PC-3 (cell line): ENCODE measurements at regions not wholly inside any gene's neighbourhood (a gene's known extent, or its start where the extent isn't known, plus 50 kb on each side); places are given as distances from the start of the nearest gene placed in this dataset.

Source experiments
- ATAC-seq: fragments of 200-7000 bp; cut with Tn5 transposase; 2 replicates; pipeline ENCODE4 v1.9.1; 2020; ENCODE audit warnings: mild to moderate bottlenecking, moderate library complexity
- BruUV-seq: library from RNA; stranded (reverse); fragments of 400-500 nt; replicated peaks from 2 replicates; lab custom pipeline; 2021; lab: Mats Ljungman, UMichigan
- CTCF ChIA-PET: fragments of 300-600 bp; sonication (Branson Sonifier 250); formaldehyde crosslinking; loops from one replicate; lab custom pipeline; 2022; ENCODE audit warnings: antibody characterized with exemption; lab: Charles Lee
- POLR2A ChIA-PET: fragments of 300-600 bp; sonication (Branson Sonifier 250); formaldehyde crosslinking; loops from one replicate; lab custom pipeline; 2022; ENCODE audit warnings: antibody characterized with exemption; ENCODE audit not compliant: unreplicated experiment; lab: Charles Lee
- DNase-seq: peaks from one replicate; pipeline ENCODE4 v3.0.0-alpha.2; 2015
- H2AFZ ChIP-seq: fragments of 300-600 bp; sonication (generic); 2 replicates; pipeline ENCODE4 v1.6.0; 2016; ENCODE audit warnings: antibody characterized with exemption, low read length
- H3F3A ChIP-seq: fragments of 300-600 bp; sonication (generic); one replicate; pipeline ENCODE4 v1.6.0; 2017; ENCODE audit warnings: antibody characterized with exemption, low read length, control low read depth, mild to moderate bottlenecking; ENCODE audit not compliant: unreplicated experiment
- H3K27ac ChIP-seq: fragments of 300-600 bp; sonication (generic); 2 replicates; pipeline ENCODE4 v1.5.1; 2016; ENCODE audit warnings: mild to moderate bottlenecking, low read length
- H3K27me3 ChIP-seq: fragments of 300-600 bp; sonication (generic); 2 replicates; pipeline ENCODE4 v1.6.1; 2016; ENCODE audit warnings: low read length, mixed read lengths
- H3K36me3 ChIP-seq: fragments of 300-600 bp; sonication (generic); 2 replicates; pipeline ENCODE4 v1.6.1; 2016; ENCODE audit warnings: low read depth, mixed run types, low read length, mixed read lengths
- H3K4me1 ChIP-seq: fragments of 300-600 bp; sonication (generic); 2 replicates; pipeline ENCODE4 v1.5.1; 2016; ENCODE audit warnings: low read length; ENCODE audit not compliant: insufficient read depth
- H3K4me2 ChIP-seq: fragments of 300-600 bp; sonication (generic); 2 replicates; pipeline ENCODE4 v1.6.0; 2016; ENCODE audit warnings: low read length
- H3K4me3 ChIP-seq: fragments of 300-600 bp; sonication (generic); 2 replicates; pipeline ENCODE4 v1.5.1; 2016; ENCODE audit warnings: mild to moderate bottlenecking, low read length, mixed read lengths
- H3K79me2 ChIP-seq: fragments of 300-600 bp; sonication (generic); 2 replicates; pipeline ENCODE4 v1.6.1; 2017; ENCODE audit warnings: low read length, mixed read lengths
- H3K9ac ChIP-seq: fragments of 300-600 bp; sonication (generic); 2 replicates; pipeline ENCODE4 v1.6.0; 2016; ENCODE audit warnings: mild to moderate bottlenecking, low read length
- H3K9me2 ChIP-seq: fragments of 300-600 bp; sonication (generic); replicated peaks from 2 replicates; pipeline ENCODE4 v1.6.1; 2016; ENCODE audit warnings: mixed run types, low read length, mixed read lengths
- H3K9me3 ChIP-seq: fragments of 300-600 bp; sonication (generic); 2 replicates; pipeline ENCODE4 v1.6.1; 2016; ENCODE audit warnings: low read length, mixed read lengths
- H4K20me1 ChIP-seq: fragments of 300-600 bp; sonication (generic); 2 replicates; pipeline ENCODE4 v1.6.1; 2016; ENCODE audit warnings: low read length, mixed read lengths
- CTCF ChIP-seq: fragments of 300-600 bp; sonication (generic); conservative IDR thresholded peaks from 2 replicates; pipeline ENCODE4 v1.5.1; 2017; ENCODE audit warnings: antibody characterized with exemption, low read depth, mild to moderate bottlenecking, low read length
- EZH2 ChIP-seq: fragments of 300-600 bp; sonication (generic); IDR thresholded peaks from one replicate; pipeline ENCODE4 v1.6.1; 2017; ENCODE audit warnings: antibody characterized with exemption, mild to moderate bottlenecking, low read length; ENCODE audit not compliant: unreplicated experiment
- EZH2phosphoT487 ChIP-seq: fragments of 300-600 bp; sonication (generic); IDR thresholded peaks from 2 replicates; pipeline ENCODE4 v1.6.1; 2018; ENCODE audit warnings: mild to moderate bottlenecking, antibody characterized with exemption, low read length, borderline replicate concordance
- intact Hi-C: fragments of 100-400 bp; cut with micrococcal nuclease; formaldehyde crosslinking; loops from 2 replicates; pipeline ENCODE4 v1.9.0; 2023

DNA sequence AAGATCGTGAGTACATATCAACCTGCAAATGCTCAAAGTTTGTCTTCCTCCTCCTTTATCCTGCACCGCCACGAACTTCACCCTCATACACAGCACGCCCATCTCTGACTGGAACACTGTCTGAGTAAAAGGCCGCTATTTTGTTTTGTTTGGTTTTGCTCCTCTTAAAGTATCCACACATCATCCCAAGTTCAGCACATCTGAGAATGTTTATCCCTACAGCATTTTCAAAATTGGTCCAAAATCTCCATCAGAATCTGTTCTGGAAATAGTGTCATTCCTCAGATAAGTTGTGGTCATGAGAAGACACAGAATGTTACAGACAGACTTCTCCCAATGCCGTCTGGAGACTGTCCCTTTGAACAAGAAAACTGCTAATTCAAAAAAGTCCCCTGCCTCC is 251.6 kb upstream of the ARID1B start:
- Histone ChIP-seq H4K20me1 (no peaks in the 10 kb centered on the region), H3F3A (no peaks in the 10 kb centered on the region), H3K4me2 (no peak overlapping the region), H3K4me1 (no peaks in the 10 kb centered on the region), H3K79me2 (no peaks in the 10 kb centered on the region), H3K27ac (no peak overlapping the region), H3K9me3 (no peaks in the 10 kb centered on the region), H3K9me2 (no peaks in the 10 kb centered on the region), H2AFZ (no peak overlapping the region), H3K9ac (no peak overlapping the region), H3K36me3 (no peaks in the 10 kb centered on the region), H3K4me3 (no peak overlapping the region), H3K27me3 (no peaks in the 10 kb centered on the region)
- CTCF ChIA-PET: no interaction called here
- DNase-seq: no peak
- no peak for ATAC-seq
- TF ChIP-seq CTCF (no peak), EZH2 (no peak), EZH2phosphoT487 (no peak)
- no TSS peak for BruUV-seq
- POLR2A ChIA-PET: no interaction called here
- intact Hi-C loops: no loop called here

DNA sequence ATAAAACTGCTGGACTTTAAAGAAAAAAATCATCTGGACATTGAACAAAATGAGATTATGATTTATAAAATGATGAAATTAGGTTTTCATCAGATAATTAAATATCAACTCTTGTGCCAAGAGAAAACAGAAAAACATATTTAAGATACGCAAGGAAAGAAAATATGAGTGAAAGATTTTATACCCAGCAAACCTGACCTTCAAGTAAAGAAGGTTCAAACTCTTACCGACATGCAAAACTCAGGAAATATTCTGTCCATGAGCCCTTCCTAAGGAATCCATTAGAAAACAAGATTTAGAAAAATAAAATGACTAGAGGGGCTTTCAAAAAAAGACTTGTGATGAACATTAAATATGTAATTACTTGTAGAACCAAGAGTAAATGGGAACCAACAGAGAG is 257.2 kb upstream of the ARID1B start:
- CTCF ChIA-PET: no interaction called here
- Histone ChIP-seq H2AFZ (no peak overlapping the region), H3K9me2 (no peaks in the 10 kb centered on the region), H3K4me3 (no peak overlapping the region), H3K4me1 (no peaks in the 10 kb centered on the region), H3F3A (no peaks in the 10 kb centered on the region), H3K4me2 (no peak overlapping the region), H3K9ac (no peak overlapping the region), H3K27ac (no peak overlapping the region), H4K20me1 (no peaks in the 10 kb centered on the region), H3K36me3 (no peaks in the 10 kb centered on the region), H3K79me2 (no peaks in the 10 kb centered on the region), H3K27me3 (no peaks in the 10 kb centered on the region), H3K9me3 (no peaks in the 10 kb centered on the region)
- intact Hi-C loops: no loop called here
- TF ChIP-seq CTCF (no peak), EZH2phosphoT487 (no peak)
- ATAC-seq (no peak), DNase-seq (no peak)
- BruUV-seq: no TSS peak
- POLR2A ChIA-PET: no interaction called here

DNA sequence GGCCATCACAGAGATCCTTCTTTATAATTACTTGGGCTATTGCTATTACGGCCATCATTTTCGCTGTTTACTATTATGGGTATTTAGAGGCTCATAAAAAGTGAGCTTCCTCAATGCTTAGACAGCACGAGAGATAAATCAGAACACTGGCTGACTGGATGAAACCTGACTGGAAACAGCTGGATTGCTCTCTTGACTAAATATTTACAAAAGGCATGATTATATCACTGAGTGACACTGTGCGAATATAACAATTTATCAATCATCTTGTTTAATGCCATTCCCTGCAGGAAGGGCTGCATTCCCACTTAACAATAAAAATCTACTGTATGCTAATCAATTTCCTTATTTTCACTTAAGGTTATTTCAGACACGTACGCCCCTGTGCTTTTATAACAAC is 260.1 kb upstream of the ARID1B start:
- Histone ChIP-seq H3K36me3 (no peaks in the 10 kb centered on the region), H3K9me2 (no peaks in the 10 kb centered on the region), H3K4me1 (no peaks in the 10 kb centered on the region), H3K9ac (no peak overlapping the region), H3K4me3 (no peak overlapping the region), H2AFZ (no peak overlapping the region), H4K20me1 (no peaks in the 10 kb centered on the region), H3K4me2 (no peak overlapping the region), H3K27me3 (no peaks in the 10 kb centered on the region), H3K79me2 (no peaks in the 10 kb centered on the region), H3K27ac (no peak overlapping the region), H3F3A (no peaks in the 10 kb centered on the region), H3K9me3 (no peaks in the 10 kb centered on the region)
- no peak for TF ChIP-seq EZH2phosphoT487
- TF ChIP-seq CTCF: no peak
- TF ChIP-seq EZH2: no peak
- ChIA-PET CTCF (no interaction called here), POLR2A (no interaction called here)
- ATAC-seq (no peak), DNase-seq (no peak)
- intact Hi-C loops: no loop called here
- BruUV-seq: no TSS peak
